HG03025 (cell line): ENCODE measurements at regions not wholly inside any gene's neighbourhood (a gene's known extent, or its start where the extent isn't known, plus 50 kb on each side); places are given as distances from the start of the nearest gene placed in this dataset.

Experiments used
- ATAC-seq: cut with Tn5 transposase; IDR thresholded peaks from one replicate; pipeline ENCODE4 v1.9.1; 2021; ENCODE audit warnings: mild to moderate bottlenecking, moderate library complexity; ENCODE audit not compliant: unreplicated experiment, low FRiP score

- ATAC-seq = peak; percentile 96
Measured at GRCh38 chrX:65034668-65035445, 58.6 kb upstream of the ZC4H2 start, which contains the start of gene ZC3H12B. Gene ZC3H12B, plus strand, starts transcription at chrX:65034826.

- peak; percentile 10 for ATAC-seq
Measured at GRCh38 chrX:65034292-65034667, 58.0 kb upstream of the ZC4H2 start.
